ENCODE measurements at regions not wholly inside any gene's neighbourhood (a gene's known extent, or its start where the extent isn't known, plus 50 kb on each side); places are given as distances from the start of the nearest gene placed in this dataset.
A peak's percentile ranks its signal among the peaks of the same experiment; 100 is the strongest.

- no peak for DNase-seq (ENCODE audit: low spot score)
- no peak for TF ChIP-seq CTCF (IDR thresholded peaks at IDR 0.05; ENCODE audit: extremely low read depth, missing control alignments)
Measured at GRCh38 chr3:177921153-177921552, 615.1 kb upstream of the KCNMB2 start.

- TF ChIP-seq CTCF (IDR thresholded peaks at IDR 0.05; ENCODE audit: extremely low read depth, missing control alignments), result no peak
- no peak for DNase-seq (ENCODE audit: low spot score)
Measured at GRCh38 chr3:177924261-177924660, 612.0 kb upstream of the KCNMB2 start.

GRCh38 chr3:177928172-177928873 is 607.9 kb upstream of the KCNMB2 start:
- TF ChIP-seq CTCF (IDR thresholded peaks at IDR 0.05; ENCODE audit: extremely low read depth, missing control alignments), result no peak
- peak; percentile 14 for DNase-seq (ENCODE audit: low spot score)

GRCh38 chr3:177929310-177929709 is 606.9 kb upstream of the KCNMB2 start:
- TF ChIP-seq CTCF (IDR thresholded peaks at IDR 0.05; ENCODE audit: extremely low read depth, missing control alignments), result no peak

GRCh38 chr3:177930771-177931170 is 605.5 kb upstream of the KCNMB2 start:
- DNase-seq (ENCODE audit: low spot score), result no peak
- no peak for TF ChIP-seq CTCF (IDR thresholded peaks at IDR 0.05; ENCODE audit: extremely low read depth, missing control alignments)

More at GRCh38 chr3:177929310-177929709, 606.9 kb upstream of the KCNMB2 start:
- DNase-seq (ENCODE audit: low spot score), result no peak

GRCh38 chr3:177931346-177931745 is 604.9 kb upstream of the KCNMB2 start:
- no peak for DNase-seq (ENCODE audit: low spot score)
- no peak for TF ChIP-seq CTCF (IDR thresholded peaks at IDR 0.05; ENCODE audit: extremely low read depth, missing control alignments)

- no peak for DNase-seq (ENCODE audit: low spot score)
- TF ChIP-seq CTCF (IDR thresholded peaks at IDR 0.05; ENCODE audit: extremely low read depth, missing control alignments), result no peak
Measured at GRCh38 chr3:177932346-177932745, 603.9 kb upstream of the KCNMB2 start.
